HL-60 (cell line): ENCODE measurements at regions not wholly inside any gene's neighbourhood (a gene's known extent, or its start where the extent isn't known, plus 50 kb on each side); places are given as distances from the start of the nearest gene placed in this dataset.

Source experiments
- DNase-seq, 2 experiments: peaks; one replicate each; pipeline ENCODE4 v3.0.0-alpha.2; 2010 to 2020; ENCODE audit warnings: low read depth in 1 of 2, low spot score in 1 of 2
- H3K27ac ChIP-seq: fragments of 250-450 bp; sonication (Bioruptor Pico); replicated peaks from 2 replicates; pipeline ENCODE4 v1.5.1; 2020; ENCODE audit warnings: mild to moderate bottlenecking, moderate library complexity
- H3K27me3 ChIP-seq: fragments of 250-450 bp; sonication (Bioruptor Pico); 2 replicates; pipeline ENCODE4 v1.5.1; 2021; ENCODE audit warnings: mild to moderate bottlenecking, moderate library complexity; ENCODE audit not compliant: insufficient read depth, poor library complexity, severe bottlenecking
- H3K4me3 ChIP-seq: replicated peaks from 2 replicates; pipeline ENCODE4 v1.5.1; 2011; ENCODE audit warnings: mild to moderate bottlenecking, control low read depth, low read length; ENCODE audit not compliant: insufficient read depth
- CTCF ChIP-seq: IDR thresholded peaks from one replicate; pipeline ENCODE4 v1.5.1; 2011; ENCODE audit warnings: low read length, control low read depth, inconsistent platforms; ENCODE audit not compliant: insufficient read depth
- GABPA ChIP-seq: IDR thresholded peaks from 2 replicates; pipeline ENCODE4 v1.6.1; 2012; ENCODE audit warnings: low read depth
- POLR2AphosphoS5 ChIP-seq: IDR thresholded peaks from 2 replicates; pipeline ENCODE4 v1.6.1; 2012; ENCODE audit warnings: low read depth
- REST ChIP-seq: IDR thresholded peaks from 2 replicates; pipeline ENCODE4 v1.6.1; 2012; ENCODE audit warnings: low read depth; ENCODE audit not compliant: insufficient replicate concordance
- SPI1 ChIP-seq: IDR thresholded peaks from 2 replicates; pipeline ENCODE4 v1.6.1; 2012; ENCODE audit warnings: low read depth, mild to moderate bottlenecking, borderline replicate concordance

DNA sequence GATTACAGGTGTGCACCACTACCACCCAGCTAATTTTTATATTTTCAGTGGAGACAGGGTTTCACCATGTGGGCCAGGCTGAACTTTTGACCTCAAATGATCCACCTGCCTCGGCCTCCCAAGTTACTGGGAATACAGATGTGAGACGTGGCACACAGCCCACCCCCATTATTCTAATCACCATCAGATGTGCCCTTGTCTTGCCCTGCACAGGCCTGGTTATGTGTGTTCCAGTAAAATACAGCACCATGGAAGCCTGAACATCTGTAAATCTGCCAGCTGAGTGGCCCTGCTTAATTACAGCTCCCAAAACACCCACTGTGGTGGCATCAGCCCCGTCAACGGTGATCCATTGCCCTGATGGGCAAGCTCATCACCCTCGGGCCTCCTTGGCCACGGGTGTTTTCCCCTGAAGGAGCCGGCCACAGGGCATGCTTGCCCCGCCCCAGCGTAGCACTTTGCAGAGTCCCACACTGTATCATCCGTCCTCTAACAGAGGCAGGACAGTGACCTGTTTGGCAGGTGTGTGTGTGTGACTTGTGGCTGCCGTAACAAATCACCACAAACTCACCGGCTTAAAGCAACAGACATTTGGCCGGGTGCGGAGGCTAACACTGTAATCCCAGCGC lies 74.5 kb downstream of the RBFOX3 start:
- no peak overlapping the region for H3K27ac ChIP-seq
- DNase-seq, result no peak
- no peak overlapping the region for H3K4me3 ChIP-seq
- TF ChIP-seq POLR2AphosphoS5, result no peak
- TF ChIP-seq CTCF, result no peak
- TF ChIP-seq SPI1, result no peak
- TF ChIP-seq GABPA, result no peak
- no peak for TF ChIP-seq REST
- H3K27me3 ChIP-seq, result no peaks in the 10 kb centered on the region

GRCh38 chr17:79535728-79536025 lies 75.2 kb downstream of the RBFOX3 start:
- no peak overlapping the region for H3K27ac ChIP-seq
- no peaks in the 10 kb centered on the region for H3K27me3 ChIP-seq
- no peak for TF ChIP-seq POLR2AphosphoS5
- TF ChIP-seq REST, result no peak
- TF ChIP-seq GABPA, result no peak
- no peak for TF ChIP-seq CTCF
- TF ChIP-seq SPI1, result no peak
- no peak for DNase-seq
- H3K4me3 ChIP-seq, result no peak overlapping the region

GRCh38 chr17:79534851-79535727 lies 75.8 kb downstream of the RBFOX3 start:
- Histone ChIP-seq H3K4me3 (no peak overlapping the region), H3K27me3 (no peaks in the 10 kb centered on the region), H3K27ac (no peak overlapping the region)
- no peak for TF ChIP-seq GABPA
- no peak for TF ChIP-seq SPI1
- TF ChIP-seq CTCF, result no peak
- TF ChIP-seq REST, result no peak
- no peak for TF ChIP-seq POLR2AphosphoS5
- no peak for DNase-seq
